H1 (cell line): ENCODE measurements at regions not wholly inside any gene's neighbourhood (a gene's known extent, or its start where the extent isn't known, plus 50 kb on each side); places are given as distances from the start of the nearest gene placed in this dataset.

ENCODE experiments used
- CHD7 ChIP-seq: fragments of 300-600 bp; sonication (generic); IDR thresholded peaks from 2 replicates; pipeline ENCODE4 v1.7.1; 2012; ENCODE audit warnings: low read length, moderate library complexity, mild to moderate bottlenecking, inconsistent platforms; ENCODE audit not compliant: insufficient replicate concordance

- no peak for TF ChIP-seq CHD7
Measured at GRCh38 chr18:5031216-5031615, 165.8 kb downstream of the AKAIN1 start (continued).
